K562 (cell line): ENCODE measurements at regions not wholly inside any gene's neighbourhood (a gene's known extent, or its start where the extent isn't known, plus 50 kb on each side); places are given as distances from the start of the nearest gene placed in this dataset.

ENCODE experiments used
- AFF1 ChIP-seq, 2 experiments: fragments of 450-650 bp; IDR thresholded peaks; 2 replicates each; pipeline ENCODE4 v1.6.1; 2018; ENCODE audit warnings: mild to moderate bottlenecking in 2 of 2, low read depth in 1 of 2; ENCODE audit not compliant: partially characterized antibody in 2 of 2
- BRF1 ChIP-seq: IDR thresholded peaks from 3 replicates; pipeline ENCODE4 v1.6.1; 2011; ENCODE audit warnings: borderline replicate concordance, mild to moderate bottlenecking; ENCODE audit not compliant: insufficient read length; ENCODE audit errors: extremely low read depth
- BRF2 ChIP-seq: IDR thresholded peaks from 3 replicates; pipeline ENCODE4 v1.6.1; 2011; ENCODE audit warnings: borderline replicate concordance, mild to moderate bottlenecking; ENCODE audit not compliant: insufficient read length, insufficient read depth
- E2F6 ChIP-seq, 2 experiments: IDR thresholded peaks; 2 replicates each; pipeline ENCODE4 v1.6.1; 2011; ENCODE audit warnings: borderline replicate concordance in 1 of 2, control low read depth in 1 of 2, low read depth in 1 of 2, low read length in 1 of 2, mild to moderate bottlenecking in 1 of 2, mixed read lengths in 1 of 2, moderate library complexity in 1 of 2; ENCODE audit not compliant: insufficient read depth in 1 of 2, insufficient read length in 1 of 2, poor library complexity in 1 of 2, severe bottlenecking in 1 of 2; ENCODE audit errors: extremely low read depth in 1 of 2
- HMG20B ChIP-seq: fragments of 250-450 bp; sonication (Bioruptor Pico); IDR thresholded peaks from 2 replicates; pipeline ENCODE4 v1.5.0; 2021; ENCODE audit warnings: mild to moderate bottlenecking
- HNRNPK ChIP-seq: fragments of 200-400 bp; formaldehyde crosslinking; IDR thresholded peaks from one replicate; pipeline ENCODE4 v1.6.1; 2018; ENCODE audit warnings: mild to moderate bottlenecking, low read depth, low read length; ENCODE audit not compliant: poor library complexity, severe bottlenecking
- KLF13 ChIP-seq: fragments of 450-650 bp; IDR thresholded peaks from 2 replicates; pipeline ENCODE4 v1.6.1; 2016; ENCODE audit warnings: missing genetic modification characterization, low read depth, mild to moderate bottlenecking, missing compliant biosample characterization, moderate library complexity, borderline replicate concordance
- RBFOX2 ChIP-seq: fragments of 200-400 bp; formaldehyde crosslinking; IDR thresholded peaks from 2 replicates; pipeline ENCODE4 v1.6.1; 2017; ENCODE audit warnings: low read depth, mild to moderate bottlenecking, low read length, moderate library complexity
- TFAP4 ChIP-seq: sonication (generic); formaldehyde crosslinking; IDR thresholded peaks from 2 replicates; pipeline ENCODE4 v1.8.0; 2022; ENCODE audit warnings: missing genetic modification reagents, mild to moderate bottlenecking, moderate library complexity, borderline replicate concordance
- ZEB2 ChIP-seq: fragments of 450-650 bp; IDR thresholded peaks from 2 replicates; pipeline ENCODE4 v1.6.1; 2016
- ZNF12 ChIP-seq: sonication (generic); formaldehyde crosslinking; IDR thresholded peaks from 2 replicates; pipeline ENCODE4 v1.4.0; 2020; ENCODE audit warnings: mild to moderate bottlenecking, missing genetic modification reagents
- ZNF707 ChIP-seq: fragments of 250-450 bp; sonication (Bioruptor Pico); conservative IDR thresholded peaks from 2 replicates; pipeline ENCODE4 v1.8.0; 2022; ENCODE audit warnings: inconsistent platforms, mild to moderate bottlenecking, moderate library complexity
- ZZZ3 ChIP-seq: fragments of 450-650 bp; IDR thresholded peaks from 2 replicates; pipeline ENCODE4 v1.6.1; 2016; ENCODE audit warnings: antibody characterized with exemption, mild to moderate bottlenecking, moderate library complexity
- TF ChIP-seq, protein P1 (sequence below): fragments of 450-650 bp; IDR thresholded peaks from 2 replicates; pipeline ENCODE4 v1.6.1; 2016; ENCODE audit warnings: low read depth, mild to moderate bottlenecking, moderate library complexity
- TF ChIP-seq, protein P2 (sequence below): fragments of 250-450 bp; sonication (Bioruptor Pico); IDR thresholded peaks from 2 replicates; pipeline ENCODE4 v1.8.0; 2022; ENCODE audit warnings: inconsistent platforms, mild to moderate bottlenecking, moderate library complexity, borderline replicate concordance

DNA sequence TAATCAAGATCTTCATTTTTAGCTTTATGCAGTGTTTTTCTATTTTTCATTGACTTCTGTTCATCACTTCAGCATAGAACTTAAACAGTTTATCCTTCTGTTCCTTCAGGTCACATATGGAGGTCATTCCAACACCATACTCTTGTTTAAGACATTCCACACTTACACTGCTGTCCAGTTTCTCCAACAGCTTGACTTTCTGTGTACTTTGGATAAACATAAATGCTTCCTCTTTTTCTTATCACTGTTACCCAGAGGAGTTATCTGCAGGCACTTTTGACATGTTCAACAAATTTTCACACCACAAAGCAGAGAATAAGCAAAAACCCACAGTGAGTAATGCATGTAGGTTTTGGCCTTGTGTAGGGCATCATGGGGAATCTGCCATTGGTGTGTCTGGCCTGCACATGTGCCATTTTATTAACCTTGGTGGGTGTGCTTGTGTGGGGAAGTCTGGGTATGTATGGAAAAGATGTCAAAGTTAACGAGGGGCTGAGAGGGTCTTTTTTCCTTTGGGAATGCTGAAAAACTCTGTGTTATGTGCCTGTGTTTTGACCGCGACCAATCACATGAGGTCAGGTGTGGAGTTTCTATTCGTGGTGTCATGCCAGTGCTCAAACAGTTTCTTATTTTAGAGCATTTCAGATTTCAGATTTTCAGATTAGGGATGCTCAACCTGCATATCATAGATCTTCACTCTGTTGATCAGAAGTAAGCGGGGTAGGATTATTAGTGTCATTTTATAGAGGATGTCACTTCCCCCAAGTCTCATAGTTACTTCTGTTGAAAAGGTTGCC, 53.9 kb upstream of the ACVR1 start (continued):
- TF ChIP-seq TFAP4 (CRISPR knock-in tag) (no peak; the same call in 1 of the 2 replicates), BRF1 (no peak), RBFOX2 (no peak), KLF13 (tag) (peak; percentile 74; the same call in 1 of the 2 replicates), ZNF707 (CRISPR knock-in tag) (0 out of 2 replicates have a peak, but pooled peaks have one; percentile 53), AFF1 (IDR thresholded peaks at IDR 0.05; ENCODE audit: low read depth in 1 of 2, partially characterized antibody in 2 of 2) (peak; percentile 86 to 98), ZNF12 (CRISPR knock-in tag) (no peak), HMG20B (CRISPR knock-in tag) (no peak), HNRNPK (no peak), BRF2 (no peak), ZEB2 (peak; percentile 81), ZZZ3 (no peak), E2F6 (IDR thresholded peaks at IDR 0.05; ENCODE audit: borderline replicate concordance in 1 of 2, extremely low read depth in 1 of 2, insufficient read depth in 1 of 2, insufficient read length in 1 of 2, low read depth in 1 of 2, low read length in 1 of 2, poor library complexity in 1 of 2, severe bottlenecking in 1 of 2) (peak; percentile 51 to 53)
- TF ChIP-seq, protein P1, sequence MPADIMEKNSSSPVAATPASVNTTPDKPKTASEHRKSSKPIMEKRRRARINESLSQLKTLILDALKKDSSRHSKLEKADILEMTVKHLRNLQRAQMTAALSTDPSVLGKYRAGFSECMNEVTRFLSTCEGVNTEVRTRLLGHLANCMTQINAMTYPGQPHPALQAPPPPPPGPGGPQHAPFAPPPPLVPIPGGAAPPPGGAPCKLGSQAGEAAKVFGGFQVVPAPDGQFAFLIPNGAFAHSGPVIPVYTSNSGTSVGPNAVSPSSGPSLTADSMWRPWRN, result peak; percentile 97
- TF ChIP-seq, protein P2, sequence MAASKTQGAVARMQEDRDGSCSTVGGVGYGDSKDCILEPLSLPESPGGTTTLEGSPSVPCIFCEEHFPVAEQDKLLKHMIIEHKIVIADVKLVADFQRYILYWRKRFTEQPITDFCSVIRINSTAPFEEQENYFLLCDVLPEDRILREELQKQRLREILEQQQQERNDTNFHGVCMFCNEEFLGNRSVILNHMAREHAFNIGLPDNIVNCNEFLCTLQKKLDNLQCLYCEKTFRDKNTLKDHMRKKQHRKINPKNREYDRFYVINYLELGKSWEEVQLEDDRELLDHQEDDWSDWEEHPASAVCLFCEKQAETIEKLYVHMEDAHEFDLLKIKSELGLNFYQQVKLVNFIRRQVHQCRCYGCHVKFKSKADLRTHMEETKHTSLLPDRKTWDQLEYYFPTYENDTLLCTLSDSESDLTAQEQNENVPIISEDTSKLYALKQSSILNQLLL (CRISPR knock-in tag), result no peak
